ENCODE measurements at regions not wholly inside any gene's neighbourhood (a gene's known extent, or its start where the extent isn't known, plus 50 kb on each side); places are given as distances from the start of the nearest gene placed in this dataset.

DNA sequence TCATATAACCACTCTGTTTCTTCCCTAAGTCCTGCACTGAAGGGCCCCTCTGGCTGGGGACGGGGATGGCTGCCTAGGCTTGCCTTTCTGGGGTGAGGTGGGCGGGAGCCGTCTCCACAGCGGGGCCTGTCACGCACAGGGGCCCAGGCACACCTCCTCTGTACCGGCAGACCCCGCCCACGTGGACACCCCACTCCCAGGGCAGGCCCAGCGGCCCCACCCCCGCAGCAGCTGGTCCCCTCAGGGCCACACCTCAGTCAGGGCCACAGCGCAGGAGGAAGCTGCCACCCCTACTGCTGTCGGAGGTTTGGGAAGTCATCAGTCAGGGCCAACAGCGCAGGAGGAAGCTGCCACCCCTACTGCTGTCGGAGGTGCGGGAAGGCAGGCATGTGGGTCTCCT is 257.6 kb upstream of the RAB6C start:
- Histone ChIP-seq H3K27me3 (ENCODE audit: control insufficient read depth in 2 of 2, insufficient read depth in 2 of 2, low read length in 2 of 2) (no peaks in the 10 kb centered on the region), H3K4me1 (ENCODE audit: control insufficient read depth, extremely low read depth, insufficient read depth, low read length) (no peaks in the 10 kb centered on the region), H3K36me3 (ENCODE audit: control insufficient read depth in 2 of 2, extremely low read depth in 1 of 2, insufficient read depth in 2 of 2, low read length in 2 of 2) (no peaks in the 10 kb centered on the region), H3K9me3 (replicated peaks; ENCODE audit: control insufficient read depth, insufficient read depth, low read length) (no peaks in the 10 kb centered on the region), H3K79me2 (ENCODE audit: control insufficient read depth, insufficient read depth, low read length) (no peaks in the 10 kb centered on the region), H3K4me2 (ENCODE audit: insufficient read depth, low read length) (no peak overlapping the region), H3K27ac (ENCODE audit: insufficient read depth, low read depth, low read length) (no peak overlapping the region), H3K9ac (replicated peaks; ENCODE audit: extremely low read depth, insufficient read depth, low read length) (no peak overlapping the region), H3K4me3 (replicated peaks in 1 of 3; ENCODE audit: insufficient read depth in 1 of 3, low read depth in 1 of 3, low read length in 3 of 3) (no peak overlapping the region), H4K20me1 (replicated peaks; ENCODE audit: control insufficient read depth, extremely low read depth, insufficient read depth, low read length) (no peaks in the 10 kb centered on the region), H3K9me1 (replicated peaks; ENCODE audit: control insufficient read depth, extremely low read depth, insufficient read depth, low read length) (no peaks in the 10 kb centered on the region), H2AFZ (ENCODE audit: low read depth, low read length) (no peak overlapping the region)
- dilution Hi-C loops (cut with MboI; ENCODE audit: extremely low pct_ligation_motif_present, low sequenced_read_pairs) (no loop called here), intact Hi-C loops (cut with micrococcal nuclease) (no loop called here)
- FAIRE-seq (no peak), DNase-seq (ENCODE audit: low read depth, low spot score) (no peak)
- POLR2A ChIA-PET, result no interaction called here
- CTCF ChIA-PET, result no interaction called here
- BruUV-seq (replicated peaks), result no TSS peak
- TF ChIP-seq, protein P1, sequence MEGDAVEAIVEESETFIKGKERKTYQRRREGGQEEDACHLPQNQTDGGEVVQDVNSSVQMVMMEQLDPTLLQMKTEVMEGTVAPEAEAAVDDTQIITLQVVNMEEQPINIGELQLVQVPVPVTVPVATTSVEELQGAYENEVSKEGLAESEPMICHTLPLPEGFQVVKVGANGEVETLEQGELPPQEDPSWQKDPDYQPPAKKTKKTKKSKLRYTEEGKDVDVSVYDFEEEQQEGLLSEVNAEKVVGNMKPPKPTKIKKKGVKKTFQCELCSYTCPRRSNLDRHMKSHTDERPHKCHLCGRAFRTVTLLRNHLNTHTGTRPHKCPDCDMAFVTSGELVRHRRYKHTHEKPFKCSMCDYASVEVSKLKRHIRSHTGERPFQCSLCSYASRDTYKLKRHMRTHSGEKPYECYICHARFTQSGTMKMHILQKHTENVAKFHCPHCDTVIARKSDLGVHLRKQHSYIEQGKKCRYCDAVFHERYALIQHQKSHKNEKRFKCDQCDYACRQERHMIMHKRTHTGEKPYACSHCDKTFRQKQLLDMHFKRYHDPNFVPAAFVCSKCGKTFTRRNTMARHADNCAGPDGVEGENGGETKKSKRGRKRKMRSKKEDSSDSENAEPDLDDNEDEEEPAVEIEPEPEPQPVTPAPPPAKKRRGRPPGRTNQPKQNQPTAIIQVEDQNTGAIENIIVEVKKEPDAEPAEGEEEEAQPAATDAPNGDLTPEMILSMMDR (IDR thresholded peaks at IDR 0.05; ENCODE audit: extremely low read depth in 1 of 2, insufficient read depth in 1 of 2, low read depth in 1 of 2, low read length in 2 of 2), result no peak
- TF ChIP-seq EZH2 (IDR thresholded peaks at IDR 0.05; ENCODE audit: borderline replicate concordance, low read depth, low read length, severe bottlenecking), result no peak
- TF ChIP-seq, protein P2, sequence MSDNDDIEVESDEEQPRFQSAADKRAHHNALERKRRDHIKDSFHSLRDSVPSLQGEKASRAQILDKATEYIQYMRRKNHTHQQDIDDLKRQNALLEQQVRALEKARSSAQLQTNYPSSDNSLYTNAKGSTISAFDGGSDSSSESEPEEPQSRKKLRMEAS (IDR thresholded peaks at IDR 0.05; ENCODE audit: insufficient read depth, insufficient read length), result no peak
- no peak for TF ChIP-seq POLR2AphosphoS5 (IDR thresholded peaks at IDR 0.05; ENCODE audit: insufficient read depth, low read depth, low read length)
- TF ChIP-seq JUN (IDR thresholded peaks at IDR 0.05; ENCODE audit: borderline replicate concordance, insufficient read depth, insufficient read length, low read depth), result no peak
- TF ChIP-seq FOS (IDR thresholded peaks at IDR 0.05; ENCODE audit: borderline replicate concordance, insufficient read depth, low read length), result no peak
- no peak for TF ChIP-seq GATA2 (IDR thresholded peaks at IDR 0.05; ENCODE audit: insufficient read depth, insufficient read length, low read depth, low read length)
